ENCODE measurements at regions not wholly inside any gene's neighbourhood (a gene's known extent, or its start where the extent isn't known, plus 50 kb on each side); places are given as distances from the start of the nearest gene placed in this dataset.

DNA sequence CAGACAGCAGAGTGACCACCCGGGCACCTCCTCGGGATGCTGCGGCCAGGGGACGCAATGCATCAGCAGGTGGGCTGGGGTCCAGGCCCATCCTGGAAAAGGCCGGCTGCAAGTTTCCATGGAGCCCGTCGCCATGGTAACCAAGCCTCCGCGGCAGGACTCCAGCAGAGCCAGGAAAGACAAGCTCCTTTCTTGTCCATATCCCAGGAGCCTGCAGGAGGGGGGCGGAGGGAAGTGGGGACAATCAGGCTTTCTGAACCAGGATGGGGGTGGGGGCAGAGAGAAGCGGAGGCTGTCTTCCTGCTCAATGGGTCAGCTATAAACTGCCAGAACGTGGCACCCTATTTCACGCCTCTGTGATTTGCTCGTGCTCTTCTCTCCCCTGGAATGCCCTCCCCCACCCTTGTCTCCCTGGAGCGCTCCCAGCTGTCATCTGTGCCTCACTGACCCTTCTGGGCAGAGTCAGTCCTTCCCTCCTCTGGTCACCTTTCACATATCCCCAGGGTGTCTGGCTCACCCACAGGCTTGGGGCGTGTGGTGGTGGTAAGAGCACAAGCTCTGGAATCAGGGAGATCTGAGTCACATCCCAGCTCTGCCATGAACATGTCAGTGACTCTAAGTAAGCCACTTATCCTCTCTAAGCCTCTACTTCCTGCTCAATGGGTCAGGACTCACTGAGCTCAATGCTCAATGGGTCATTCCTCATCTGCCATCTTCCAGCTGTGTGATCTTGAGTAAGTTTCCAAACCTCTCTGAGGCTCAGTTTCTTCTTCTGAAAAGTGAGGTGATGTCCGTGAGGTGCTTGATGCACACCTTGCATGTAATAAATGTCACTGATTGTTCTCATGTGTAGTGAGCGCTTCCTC is 58.9 kb upstream of the LAPTM5 start:
- no peak overlapping the region for H3K27ac ChIP-seq
- no peaks in the 10 kb centered on the region for H3K4me1 ChIP-seq
- H3K36me3 ChIP-seq (ENCODE audit: low read depth, missing control alignments), result no peaks in the 10 kb centered on the region
- no peaks in the 10 kb centered on the region for H3K9me3 ChIP-seq
- no peaks in the 10 kb centered on the region for H3K27me3 ChIP-seq
- WGBS, 2 donors, result 39 to 50% methylated on average over 13 to 18 of the region's 18 CpGs
- TF ChIP-seq CTCF (IDR thresholded peaks at IDR 0.05), result no peak
- no peak for TF ChIP-seq POLR2A (IDR thresholded peaks at IDR 0.05)
- H3K4me3 ChIP-seq, result no peak overlapping the region
- DNase-seq, result peak; percentile 68
- intact Hi-C loops (cut with DNase I; ENCODE audit: low total_unique reads), result no loop called here

- Histone ChIP-seq H3K4me3 (no peak overlapping the region), H3K36me3 (ENCODE audit: low read depth, missing control alignments) (no peaks in the 10 kb centered on the region), H3K4me1 (no peaks in the 10 kb centered on the region), H3K27me3 (no peaks in the 10 kb centered on the region), H3K9me3 (no peaks in the 10 kb centered on the region), H3K27ac (no peak overlapping the region)
- no peak for DNase-seq
- intact Hi-C loops (cut with DNase I; ENCODE audit: low total_unique reads), result no loop called here
- TF ChIP-seq POLR2A (IDR thresholded peaks at IDR 0.05), result no peak
- no peak for TF ChIP-seq CTCF (IDR thresholded peaks at IDR 0.05)
- 65 to 70% methylated on average over 8 of the region's 8 CpGs for WGBS, 2 donors
Observed at GRCh38 chr1:30815556-30815955, 58.0 kb upstream of the LAPTM5 start.

DNA sequence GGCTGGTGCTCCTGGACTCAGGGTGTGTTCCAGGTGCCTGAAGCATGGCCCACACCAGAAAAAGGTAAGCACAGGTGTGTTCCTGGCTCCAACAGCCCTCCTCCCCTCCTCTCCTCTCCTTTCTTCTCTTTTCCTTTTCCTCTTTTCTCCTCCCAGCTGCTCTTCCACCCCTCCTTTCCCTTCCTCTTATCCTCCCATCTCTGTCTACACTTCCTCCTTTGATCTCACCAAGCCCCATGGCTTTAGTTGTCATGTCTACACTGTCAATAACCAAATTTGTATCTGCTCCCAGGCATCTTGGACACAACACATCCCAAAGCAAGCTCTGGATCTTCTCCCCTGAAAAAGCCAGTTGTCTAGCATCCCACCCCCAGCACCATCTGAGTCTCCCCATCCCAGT is 56.7 kb upstream of the LAPTM5 start:
- TF ChIP-seq CTCF (IDR thresholded peaks at IDR 0.05), result no peak
- no peak for TF ChIP-seq POLR2A (IDR thresholded peaks at IDR 0.05)
- DNase-seq, result no peak
- Histone ChIP-seq H3K9me3 (no peaks in the 10 kb centered on the region), H3K27me3 (no peaks in the 10 kb centered on the region), H3K4me3 (no peak overlapping the region), H3K4me1 (no peaks in the 10 kb centered on the region), H3K27ac (no peak overlapping the region), H3K36me3 (ENCODE audit: low read depth, missing control alignments) (no peaks in the 10 kb centered on the region)
- intact Hi-C loops (cut with DNase I; ENCODE audit: low total_unique reads), result no loop called here

DNA sequence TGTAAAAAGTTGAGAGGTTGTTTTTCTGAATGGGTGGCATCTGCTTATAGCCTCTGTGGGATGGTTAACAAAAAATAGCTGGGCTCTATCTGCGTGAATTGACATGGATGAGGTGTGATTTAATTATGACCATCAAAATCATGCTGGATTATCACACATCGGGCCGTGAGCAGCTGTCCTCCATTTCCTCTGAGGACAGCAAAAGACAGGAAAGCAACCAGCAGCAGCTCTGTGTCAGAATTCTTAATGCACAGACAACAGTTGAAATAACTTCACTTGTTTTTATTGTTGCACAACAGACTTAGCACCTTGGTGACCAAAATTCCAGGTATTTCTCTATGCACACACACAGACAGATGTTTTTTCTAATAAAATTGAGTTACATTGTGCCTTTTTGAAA is 54.5 kb upstream of the LAPTM5 start:
- no peak overlapping the region for H3K27ac ChIP-seq
- no peak for DNase-seq
- no peaks in the 10 kb centered on the region for H3K36me3 ChIP-seq (ENCODE audit: low read depth, missing control alignments)
- intact Hi-C loops (cut with DNase I; ENCODE audit: low total_unique reads), result no loop called here
- no peaks in the 10 kb centered on the region for H3K27me3 ChIP-seq
- no peaks in the 10 kb centered on the region for H3K9me3 ChIP-seq
- peaks cover 7% of the 10 kb centered on the region for H3K4me1 ChIP-seq
- TF ChIP-seq CTCF (IDR thresholded peaks at IDR 0.05) (no peak), POLR2A (IDR thresholded peaks at IDR 0.05) (no peak)
- WGBS, 2 donors, result 82 to 88% methylated on average over 3 of the region's 3 CpGs
- H3K4me3 ChIP-seq, result no peak overlapping the region

DNA sequence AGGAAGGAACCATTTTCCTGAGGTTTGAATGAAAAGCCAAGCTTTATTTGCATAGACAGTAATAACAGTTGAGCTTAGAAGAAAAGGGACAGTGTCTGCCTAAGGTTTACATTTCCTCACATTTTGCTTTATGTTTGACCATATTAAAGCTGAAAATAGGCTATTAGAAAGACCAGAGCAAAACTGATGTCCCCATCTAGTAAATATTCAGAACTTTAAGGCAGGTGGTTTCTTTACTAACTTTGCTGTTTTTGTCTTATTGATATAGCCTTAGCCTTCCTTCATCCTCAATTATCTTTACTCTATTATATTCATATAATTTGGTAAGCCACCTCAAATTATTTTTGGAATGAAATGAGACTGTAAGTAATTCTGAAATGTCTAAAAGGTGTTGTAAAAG is 53.6 kb upstream of the LAPTM5 start:
- peaks cover 10% of the 10 kb centered on the region for H3K4me1 ChIP-seq
- no peaks in the 10 kb centered on the region for H3K27me3 ChIP-seq
- TF ChIP-seq POLR2A (IDR thresholded peaks at IDR 0.05), result no peak
- no peak for TF ChIP-seq CTCF (IDR thresholded peaks at IDR 0.05)
- intact Hi-C loops (cut with DNase I; ENCODE audit: low total_unique reads), result no loop called here
- H3K36me3 ChIP-seq (ENCODE audit: low read depth, missing control alignments), result no peaks in the 10 kb centered on the region
- DNase-seq, result no peak
- no peak overlapping the region for H3K27ac ChIP-seq
- H3K4me3 ChIP-seq, result no peak overlapping the region
- H3K9me3 ChIP-seq, result no peaks in the 10 kb centered on the region

Measured in testis (tissue), 2 donors.